HG02884 (cell line): ENCODE measurements at regions not wholly inside any gene's neighbourhood (a gene's known extent, or its start where the extent isn't known, plus 50 kb on each side); places are given as distances from the start of the nearest gene placed in this dataset.

Experiments
- ATAC-seq: cut with Tn5 transposase; IDR thresholded peaks from one replicate; pipeline ENCODE4 v1.9.1; 2021; ENCODE audit warnings: mild to moderate bottlenecking, moderate library complexity; ENCODE audit not compliant: unreplicated experiment

DNA sequence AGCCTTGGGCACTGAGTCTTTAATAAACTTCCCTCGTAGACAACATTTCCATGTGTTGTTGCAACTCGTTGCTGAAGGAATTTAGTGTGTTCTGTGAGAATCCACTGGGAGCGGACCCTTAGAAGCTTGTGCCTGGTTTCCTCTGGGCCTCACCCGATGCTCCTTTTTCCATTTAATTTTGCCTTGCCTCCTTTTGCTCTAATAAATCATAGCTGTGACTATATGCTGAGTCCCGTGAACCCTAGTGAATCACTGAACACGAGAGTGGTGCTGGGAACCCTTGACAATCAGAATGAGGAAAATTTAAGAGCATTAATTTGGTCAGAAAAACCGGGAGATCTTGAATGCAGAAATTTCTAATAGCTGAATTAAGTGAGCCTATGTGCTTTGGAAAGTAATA is 291.1 kb upstream of the ZNF608 start:
- ATAC-seq = no peak

DNA sequence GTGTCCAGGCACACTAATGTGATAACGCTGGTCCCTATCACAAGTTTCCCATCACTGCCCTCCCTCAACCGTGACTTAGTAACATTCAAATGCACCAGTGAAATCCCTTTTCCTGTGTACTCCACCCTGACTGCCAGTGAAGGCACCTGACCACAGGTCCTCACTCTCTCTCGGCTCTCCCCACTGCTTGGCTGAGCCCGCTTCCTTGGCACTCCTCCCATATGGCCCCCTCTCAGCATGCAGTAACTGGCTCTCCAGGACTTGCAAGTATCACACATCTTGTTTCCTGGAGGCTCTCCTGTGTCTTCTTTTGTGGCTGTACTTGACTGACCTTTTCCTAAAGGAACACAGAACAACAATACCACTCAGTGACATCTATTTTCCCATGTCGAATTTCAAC is 292.0 kb upstream of the ZNF608 start:
- ATAC-seq = no peak

DNA sequence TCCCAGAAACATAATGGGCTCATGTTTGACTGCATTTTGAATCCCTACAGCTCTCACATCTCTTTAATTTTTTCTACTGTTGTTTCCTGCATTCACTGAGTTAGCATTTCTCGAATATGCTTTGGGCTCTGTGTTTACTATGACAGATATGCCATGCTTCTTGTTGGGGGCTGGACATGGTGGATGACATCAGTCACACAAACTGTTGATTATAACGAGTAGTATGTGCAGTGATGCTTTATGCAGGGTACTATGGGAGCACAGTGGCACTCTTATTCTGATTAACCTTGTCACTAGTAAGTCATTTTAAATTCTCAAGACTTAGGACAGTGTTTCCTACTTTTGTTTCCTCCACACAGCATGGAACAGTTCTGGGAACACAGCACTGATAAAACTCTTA is 295.4 kb upstream of the ZNF608 start:
- ATAC-seq = no peak

DNA sequence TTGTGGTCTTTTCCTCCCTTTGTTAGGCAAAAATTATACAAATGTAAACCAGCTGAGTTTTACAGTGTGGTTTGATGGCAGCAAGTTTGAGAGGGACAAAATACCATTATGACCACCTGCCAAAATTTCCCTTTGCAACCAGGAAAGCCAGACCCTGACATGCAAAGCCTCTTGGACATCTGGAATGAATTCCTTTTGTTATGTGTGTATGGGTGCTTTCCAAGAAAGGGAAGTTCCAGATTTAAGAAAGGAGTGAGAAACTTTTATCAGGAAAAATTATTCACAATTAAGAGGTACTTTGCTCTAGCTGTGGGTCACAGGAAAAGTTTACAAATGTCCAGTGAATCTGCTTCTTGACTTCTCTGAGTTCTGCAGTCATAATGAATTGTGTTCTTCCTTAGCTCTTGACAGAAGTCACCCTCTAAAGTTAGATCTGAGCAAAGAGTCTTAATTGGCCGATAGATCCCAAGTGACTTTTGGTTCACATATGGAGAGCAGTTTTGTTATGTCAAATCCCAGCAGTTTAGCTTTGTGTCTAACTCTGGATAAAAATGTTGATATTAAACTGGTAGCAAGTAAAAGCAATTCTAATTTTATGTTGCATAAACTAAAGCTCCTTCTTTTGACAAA is 295.9 kb upstream of the ZNF608 start:
- no peak for ATAC-seq

DNA sequence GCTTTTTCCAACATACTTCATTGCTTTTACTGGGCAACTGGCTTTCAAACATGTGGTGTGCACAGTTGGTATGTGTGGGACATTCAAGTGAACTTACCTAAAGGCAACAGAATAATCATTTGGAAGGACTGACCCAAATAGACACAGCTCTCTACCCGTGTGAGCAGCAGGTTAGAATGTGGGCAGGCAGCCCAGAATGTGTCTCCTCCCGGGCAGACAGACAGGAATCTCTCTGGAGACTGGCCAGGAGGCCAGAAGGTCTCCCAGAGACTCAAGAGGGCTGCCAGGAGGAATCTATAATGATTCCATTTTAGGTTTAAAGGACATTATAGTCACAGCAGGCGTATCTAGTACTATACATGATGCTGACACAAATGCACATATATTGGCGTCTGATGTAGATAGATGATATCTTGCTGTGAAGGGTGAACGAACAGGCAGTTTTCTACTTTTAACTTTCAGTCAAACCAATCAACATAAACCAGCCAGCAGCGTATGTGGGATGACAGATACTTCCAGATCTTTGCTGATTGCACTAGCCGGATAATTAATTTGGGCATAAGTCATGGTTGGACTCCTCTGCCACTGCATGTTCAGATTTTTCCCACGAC is 297.4 kb upstream of the ZNF608 start:
- ATAC-seq = no peak

DNA sequence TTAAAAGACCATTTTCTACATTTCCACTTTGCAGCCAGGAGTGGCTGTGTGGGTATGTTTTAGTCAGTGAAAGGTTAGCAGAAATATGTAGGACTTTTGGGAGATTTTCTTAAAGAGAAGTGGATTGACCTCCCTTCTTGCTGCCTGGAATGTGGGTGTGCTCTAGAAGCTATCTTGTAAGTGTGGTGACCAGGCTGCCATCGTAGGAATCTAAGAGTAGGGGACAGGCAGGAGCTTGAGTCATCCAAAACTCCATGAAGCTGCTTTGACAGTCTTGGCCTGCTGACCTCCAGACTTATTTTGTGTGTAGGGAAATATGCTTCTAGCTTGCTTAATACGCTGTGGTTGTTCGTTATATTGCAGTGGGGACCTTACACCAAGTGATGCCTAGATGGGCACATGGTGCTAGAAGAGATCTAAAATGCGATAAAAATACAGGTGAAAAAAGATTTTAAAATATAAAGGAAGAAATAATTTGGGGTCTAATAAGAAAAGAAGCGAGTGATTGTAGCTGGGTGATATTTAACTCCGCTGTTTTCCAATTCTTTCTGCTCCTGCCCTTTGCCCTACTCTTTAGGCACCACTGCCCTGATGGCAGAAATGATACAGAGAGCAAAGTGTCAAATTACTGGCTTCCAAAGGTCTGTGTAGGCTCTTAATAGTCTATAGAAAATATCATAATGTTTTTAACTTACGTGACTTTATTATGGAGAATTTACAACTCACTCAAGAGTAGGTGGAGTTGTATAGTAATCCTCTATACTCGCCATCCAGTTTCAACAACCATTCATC is 298.2 kb upstream of the ZNF608 start:
- no peak for ATAC-seq

DNA sequence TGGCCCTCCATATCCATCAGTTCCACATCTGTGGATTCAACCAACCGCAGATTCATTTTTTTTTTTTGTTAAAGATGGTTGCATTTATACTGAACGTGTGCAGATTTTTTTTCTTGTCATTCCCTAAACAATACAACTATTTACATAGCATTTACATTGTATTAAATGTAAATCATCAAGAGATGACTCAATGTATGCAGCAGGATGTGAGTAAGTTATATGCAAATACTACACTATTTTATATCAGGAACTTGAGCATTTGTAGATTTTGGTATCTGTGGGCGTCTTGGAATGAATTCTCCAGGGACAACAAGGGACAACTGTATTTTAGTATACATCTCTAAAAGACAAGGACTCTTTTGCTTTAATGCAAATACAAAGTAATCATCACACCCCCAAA is 299.2 kb upstream of the ZNF608 start:
- no peak for ATAC-seq

DNA sequence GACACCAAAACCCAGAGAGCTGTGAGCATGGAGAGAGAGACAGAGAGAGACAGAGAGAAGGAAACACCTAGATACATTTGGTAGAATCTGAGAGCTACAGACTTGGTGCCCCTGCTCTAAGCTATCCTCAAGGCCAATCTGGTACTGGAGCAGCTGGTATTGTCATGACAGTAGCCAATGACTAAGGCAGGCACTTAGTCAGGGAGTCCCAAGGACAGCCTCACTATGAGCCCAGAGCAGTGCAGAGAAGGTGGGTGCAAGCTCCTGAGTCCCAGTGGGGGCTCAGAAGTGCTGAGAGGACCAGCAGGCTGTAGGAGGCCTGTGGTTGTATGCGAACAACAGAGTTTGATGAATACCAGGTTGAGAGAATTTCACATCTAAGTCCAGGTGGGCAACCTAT is 300.4 kb upstream of the ZNF608 start:
- no peak for ATAC-seq

DNA sequence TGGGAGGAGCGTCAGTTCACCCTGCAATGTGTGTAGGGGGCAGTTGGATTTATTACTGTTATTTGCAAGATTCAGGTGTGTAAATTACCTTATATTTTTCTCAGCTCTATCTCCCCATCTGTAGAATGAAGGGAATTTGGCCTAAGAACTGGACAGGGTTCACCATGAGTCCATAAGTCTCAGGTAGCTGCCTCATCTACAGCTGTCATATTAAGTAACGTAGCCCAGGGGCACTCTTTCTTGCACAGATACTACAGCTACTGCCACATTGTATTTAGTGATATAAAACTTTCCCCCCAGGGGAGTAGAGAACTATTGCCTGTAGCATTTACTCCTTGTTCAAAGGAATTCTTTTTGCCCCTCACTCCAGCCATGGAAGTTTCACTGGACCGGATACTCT is 301.4 kb upstream of the ZNF608 start:
- ATAC-seq = no peak

DNA sequence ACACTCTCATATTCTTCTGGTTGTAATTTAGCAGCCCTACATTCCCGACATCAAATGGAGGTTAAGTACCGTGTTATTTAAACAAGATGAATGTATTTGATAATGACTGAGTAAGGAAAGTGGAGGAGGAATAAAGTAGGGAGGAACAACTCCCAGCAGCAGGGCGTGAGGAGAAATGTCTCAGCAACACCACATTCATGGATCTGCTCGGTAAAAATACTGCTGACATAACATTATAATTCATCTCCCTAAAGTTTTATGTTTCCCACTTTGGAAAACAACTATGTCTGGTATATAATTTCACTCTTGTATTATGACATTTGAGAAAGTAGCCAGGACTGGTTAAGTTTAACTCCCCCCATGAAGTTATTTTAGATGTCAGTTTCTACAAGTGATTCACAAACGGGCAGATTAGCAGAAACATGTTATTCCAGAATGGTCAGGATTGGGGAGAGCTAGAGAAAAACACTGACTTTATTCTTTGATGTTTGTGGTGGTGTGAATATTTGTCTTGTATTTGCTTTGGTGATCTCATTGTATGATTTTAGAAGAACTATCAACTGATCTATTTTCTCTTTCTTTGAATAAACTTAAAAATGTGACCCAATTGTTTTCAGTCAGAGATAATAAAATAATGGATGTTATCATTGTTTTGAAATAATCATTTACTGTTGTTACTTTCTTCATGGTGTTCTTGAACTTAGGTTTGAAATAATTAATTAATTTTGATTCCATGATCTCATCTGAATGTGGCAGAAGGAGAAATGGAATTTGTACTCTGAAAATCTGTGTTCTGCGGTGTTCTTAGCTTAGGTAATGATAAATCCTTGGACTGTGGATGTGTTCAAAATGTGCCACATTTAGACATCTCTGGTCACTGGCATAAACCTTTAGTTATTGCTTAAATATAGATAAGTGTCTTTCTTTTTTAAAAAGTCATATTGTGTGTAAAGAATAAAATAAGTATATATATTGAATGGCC is 303.6 kb upstream of the ZNF608 start:
- ATAC-seq = no peak

DNA sequence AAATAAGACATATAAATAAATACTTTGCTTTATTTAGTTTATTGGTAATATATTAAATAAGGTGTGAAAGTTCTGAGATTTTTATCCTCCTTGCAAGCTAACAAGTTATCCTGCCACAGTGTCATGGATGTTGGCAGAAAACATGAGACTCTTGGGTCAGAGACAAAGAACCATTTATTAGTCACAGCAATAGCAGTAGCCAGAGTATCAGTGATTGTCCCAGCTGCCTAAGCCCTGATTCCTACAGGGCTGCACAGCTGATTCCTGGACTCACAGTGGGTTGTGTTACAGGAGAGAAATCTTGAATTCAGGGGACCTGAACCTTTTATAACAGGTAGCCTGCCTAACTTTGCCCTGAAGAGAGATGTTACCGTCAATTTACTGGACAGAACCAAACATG is 304.5 kb upstream of the ZNF608 start:
- ATAC-seq = no peak

DNA sequence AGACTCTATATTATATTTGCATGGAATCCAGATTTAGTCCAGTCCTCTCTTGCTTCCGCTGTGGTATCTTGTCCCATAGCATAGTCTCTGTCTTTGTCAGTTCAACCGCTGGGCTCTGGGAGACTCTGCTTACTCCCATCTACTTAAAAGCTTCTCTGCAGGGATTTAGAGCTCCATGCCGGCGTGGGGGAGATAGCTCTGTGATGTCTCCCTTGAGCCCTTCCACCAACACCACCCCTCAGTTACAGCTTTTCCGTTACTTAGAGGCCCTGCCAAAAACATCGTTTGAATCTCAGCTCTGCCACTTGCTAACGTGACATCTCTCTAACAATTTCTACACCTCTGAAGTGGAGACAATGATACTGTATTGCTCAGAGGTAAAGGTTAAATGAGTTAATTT is 306.1 kb upstream of the ZNF608 start:
- ATAC-seq = no peak

DNA sequence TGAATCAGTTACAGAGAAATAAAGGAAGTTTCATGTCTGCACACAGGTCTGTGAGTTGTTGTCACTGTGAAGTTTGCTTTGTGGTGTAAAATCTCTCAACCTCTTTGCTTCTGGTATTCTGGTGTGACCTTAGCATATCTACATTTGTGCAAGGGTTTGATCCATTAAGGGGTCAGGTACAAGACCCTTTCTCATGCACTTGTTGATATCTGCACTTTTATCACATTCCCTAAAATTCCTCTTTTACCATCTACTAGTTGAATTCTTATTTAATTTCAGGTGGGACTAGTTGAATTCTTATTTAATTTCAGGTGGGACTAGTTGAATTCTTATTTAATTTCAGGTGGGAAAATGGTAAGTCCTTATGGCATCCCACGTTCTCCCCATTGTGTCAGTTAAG is 306.7 kb upstream of the ZNF608 start:
- ATAC-seq = no peak

DNA sequence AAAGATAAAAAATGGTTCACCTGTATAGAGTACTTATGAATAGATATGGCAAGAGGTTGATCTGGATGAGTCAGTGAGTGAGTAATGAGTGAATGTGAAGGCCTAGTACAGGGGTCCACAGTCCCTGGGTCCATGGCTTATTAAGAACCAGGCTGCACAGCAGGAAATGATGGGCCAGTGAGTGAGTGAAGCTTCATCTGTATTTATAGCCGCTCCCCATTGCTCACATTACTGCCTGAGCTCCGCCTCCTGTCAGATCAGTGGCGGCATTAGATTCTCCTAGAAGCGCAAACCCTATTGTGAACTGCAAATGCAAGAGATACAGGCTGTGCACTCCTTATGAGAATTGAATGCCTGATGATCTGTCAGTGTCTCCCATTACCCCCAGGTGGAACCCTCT is 307.7 kb upstream of the ZNF608 start:
- ATAC-seq = no peak

DNA sequence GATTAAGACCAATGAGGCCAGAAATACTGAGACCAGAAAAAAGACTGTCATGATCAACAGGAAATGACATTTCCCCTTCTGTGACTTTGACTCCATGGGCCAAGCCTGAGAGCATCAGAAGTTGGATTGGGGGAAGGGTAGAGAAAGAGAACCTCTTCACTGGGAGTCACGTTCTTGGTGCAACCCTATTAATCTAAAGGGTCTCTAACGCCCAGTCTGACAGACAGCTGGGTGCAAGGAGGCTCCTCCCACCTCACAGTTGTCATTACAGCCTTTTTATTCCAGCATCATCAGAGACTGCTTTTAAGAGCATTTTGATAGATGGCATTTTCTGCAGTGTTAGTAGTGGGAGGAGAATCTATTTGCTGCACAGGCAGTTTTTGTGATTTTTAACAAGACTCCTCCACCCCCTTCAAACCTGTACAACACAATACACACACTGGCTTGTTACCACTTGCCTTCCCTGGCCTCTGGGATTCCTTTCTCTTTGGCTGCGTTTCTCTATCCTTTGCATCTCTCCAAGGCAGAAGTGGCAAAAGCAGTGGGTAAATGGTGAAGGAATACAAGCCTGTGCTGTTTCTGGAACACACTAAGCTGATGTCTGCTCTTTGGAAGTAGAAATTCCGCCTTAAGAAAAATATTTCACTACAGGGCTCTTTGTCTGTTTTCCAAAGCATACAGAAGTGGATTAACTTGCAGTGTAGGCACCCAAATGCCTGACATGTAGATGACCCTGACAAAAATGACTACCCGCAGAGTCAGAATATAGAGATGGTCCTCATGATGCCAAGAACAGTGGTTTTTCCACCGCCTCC is 310.4 kb upstream of the ZNF608 start:
- ATAC-seq = no peak

DNA sequence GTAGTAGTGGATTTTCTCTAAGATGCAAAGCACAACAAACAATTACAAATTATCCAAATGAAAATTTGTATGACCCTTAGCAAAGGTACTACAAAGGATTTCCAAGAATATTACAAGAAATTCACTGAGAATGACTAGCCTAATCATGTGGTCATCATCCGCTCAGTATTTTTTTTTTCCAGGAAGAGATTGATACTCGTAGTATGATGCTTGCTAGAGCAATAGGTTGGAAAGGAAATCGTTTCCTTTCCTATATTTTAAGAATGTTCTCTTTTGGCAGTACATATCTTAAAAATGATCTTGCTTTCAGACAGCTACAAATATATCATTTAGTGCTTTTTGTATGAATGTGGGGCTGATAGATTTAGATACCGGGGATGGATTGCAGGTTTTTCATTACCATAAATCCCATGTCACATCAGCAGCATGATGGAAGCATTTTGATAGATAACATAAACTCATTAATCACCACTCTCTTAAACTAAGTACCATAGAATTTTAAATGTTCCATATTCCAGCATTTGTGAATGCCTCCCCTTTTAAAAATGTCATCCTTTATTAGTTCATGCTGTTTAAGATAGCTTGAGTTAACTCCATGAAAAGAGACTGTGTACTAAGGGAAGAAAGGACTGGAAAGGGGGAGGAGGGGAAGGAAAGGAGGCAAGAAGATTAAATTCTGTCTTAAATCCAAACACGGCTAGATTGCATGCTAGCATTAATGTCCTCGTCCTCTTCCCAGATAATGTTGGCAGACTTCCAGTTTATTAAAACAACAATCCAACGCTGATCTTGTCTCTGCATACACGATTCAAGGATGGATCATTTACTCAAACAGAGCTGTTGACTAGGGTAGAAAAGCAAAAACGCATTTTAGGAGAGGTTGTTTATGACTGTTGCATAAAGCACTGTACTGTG is 311.7 kb upstream of the ZNF608 start:
- ATAC-seq = no peak

DNA sequence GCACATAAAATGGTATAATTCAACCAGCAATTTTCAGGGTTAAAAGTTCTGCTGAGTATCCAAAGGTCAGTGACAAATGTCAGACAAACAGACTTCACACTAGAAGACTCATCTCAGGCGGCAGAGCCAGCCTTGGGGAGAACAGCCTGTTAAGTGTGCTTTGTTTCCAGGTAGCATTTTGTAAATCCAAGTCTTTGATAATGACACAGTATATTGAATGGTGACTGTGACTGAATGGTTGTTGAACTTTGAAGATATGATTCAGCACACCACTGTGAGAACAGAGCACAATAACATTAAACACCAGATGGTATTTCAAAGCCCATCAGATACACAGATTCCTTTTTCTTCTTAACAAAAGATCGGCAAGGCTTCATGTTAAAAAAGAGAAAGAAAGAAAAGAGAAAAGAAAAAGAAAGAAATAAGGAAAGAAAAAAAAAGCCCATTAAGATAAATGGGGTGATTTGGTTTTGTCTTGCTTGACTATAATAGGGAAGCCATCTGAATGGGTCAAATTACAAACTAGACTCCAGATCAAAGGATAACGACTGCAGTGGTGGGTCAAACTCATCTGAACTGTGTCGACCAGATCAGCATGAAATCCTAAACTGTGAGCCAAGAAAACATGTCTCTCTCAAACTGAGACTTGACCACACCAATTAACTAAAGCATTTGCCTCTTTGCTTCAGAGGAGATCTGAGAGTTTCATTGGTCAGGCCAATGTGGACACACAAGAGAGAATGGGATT is 313.0 kb upstream of the ZNF608 start:
- no peak for ATAC-seq

DNA sequence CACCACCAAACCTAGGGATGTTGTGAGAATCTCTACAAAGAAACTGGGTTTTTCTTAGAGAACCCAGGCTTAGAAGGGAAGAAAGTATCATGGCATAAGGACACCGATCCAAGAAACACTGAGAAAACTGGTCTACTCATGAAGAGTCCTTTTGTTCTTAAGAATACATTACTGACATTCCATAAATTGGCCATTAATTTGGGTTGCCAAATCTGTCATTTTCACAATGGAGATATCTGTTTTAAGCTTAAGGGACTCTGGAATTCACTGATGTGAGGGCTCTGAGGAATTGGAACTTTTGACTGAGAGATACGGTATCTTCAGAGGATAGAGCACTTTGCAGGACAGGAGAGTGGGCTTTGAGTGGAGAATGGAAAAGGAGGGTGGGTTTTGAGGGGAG is 315.3 kb upstream of the ZNF608 start:
- no peak for ATAC-seq
